ENCODE measurements at regions not wholly inside any gene's neighbourhood (a gene's known extent, or its start where the extent isn't known, plus 50 kb on each side); places are given as distances from the start of the nearest gene placed in this dataset.

DNA sequence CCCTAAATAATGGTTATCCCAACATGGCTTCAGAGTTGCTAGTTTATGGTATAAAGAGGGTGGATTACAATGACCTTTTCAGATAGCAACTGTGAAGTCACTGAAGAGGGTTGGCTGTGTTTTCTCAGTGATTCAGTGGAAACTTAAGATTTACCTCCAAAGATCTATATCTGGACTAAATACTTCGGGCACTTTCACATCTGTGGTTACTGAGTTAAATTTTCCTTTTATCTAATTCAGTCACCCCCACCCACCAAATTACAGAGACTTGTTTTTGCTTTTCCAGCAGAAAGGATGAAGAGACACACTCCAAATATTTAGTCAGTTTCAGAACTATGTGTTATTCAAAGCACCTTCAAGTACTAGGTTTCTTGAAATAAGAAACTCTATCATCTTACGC, 573.2 kb downstream of the CCDC171 start:
- Histone ChIP-seq H3K9me3 (ENCODE audit: control insufficient read depth in 1 of 2, low read length in 2 of 2) (no peaks in the 10 kb centered on the region), H3K4me3 (ENCODE audit: low read length in 2 of 2) (no peak overlapping the region), H3K4me1 (ENCODE audit: insufficient read depth, low read length) (no peaks in the 10 kb centered on the region), H3K27me3 (ENCODE audit: insufficient read depth, low read length) (no peaks in the 10 kb centered on the region), H3K36me3 (ENCODE audit: insufficient read depth, low read length) (no peaks in the 10 kb centered on the region), H3K27ac (ENCODE audit: low read depth, low read length) (no peak overlapping the region)
- peaks cover 0 to 15% (median 6%) of the 10 kb centered on the region in 8 donors for H3K9me3 Mint-ChIP-seq
- H3K4me1 Mint-ChIP-seq = no peaks in the 10 kb centered on the region
- no peak overlapping the region for H3K27ac Mint-ChIP-seq
- intact Hi-C loops (cut with micrococcal nuclease) = no loop called here
- ChIA-PET POLR2A (ENCODE audit: partially characterized antibody) (no interaction called here), CTCF (ENCODE audit: partially characterized antibody) (no interaction called here)
- no peak overlapping the region for H3K4me3 Mint-ChIP-seq
- peaks cover 0 to 2% of the 10 kb centered on the region in 2 donors for H3K27me3 Mint-ChIP-seq
- H3K36me3 Mint-ChIP-seq = no peaks in the 10 kb centered on the region
- DNase-seq = no peak

DNA sequence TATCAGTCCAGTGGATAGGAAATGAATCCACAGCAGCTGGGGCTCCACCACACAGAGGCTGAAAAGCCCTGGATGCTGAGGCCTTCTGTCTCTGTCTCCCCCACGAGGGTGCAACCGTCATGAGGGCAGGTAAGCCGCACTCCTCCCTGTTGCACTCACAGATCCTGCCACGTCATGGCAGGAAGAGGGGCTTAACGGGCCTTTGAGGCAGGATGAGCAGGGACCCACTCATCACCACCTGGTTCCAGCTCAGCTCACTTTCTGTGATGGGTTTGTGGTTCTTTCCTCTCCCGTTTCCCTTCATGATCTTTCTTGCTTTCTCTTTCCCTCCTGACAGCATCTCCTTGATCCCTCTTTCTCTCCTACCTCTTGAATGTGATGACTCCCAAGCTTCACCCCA, 575.2 kb downstream of the CCDC171 start:
- no peak for DNase-seq
- Mint-ChIP-seq H3K4me1 (no peaks in the 10 kb centered on the region), H3K27me3 (peaks cover 0 to 2% of the 10 kb centered on the region in 2 donors), H3K36me3 (no peaks in the 10 kb centered on the region), H3K4me3 (no peak overlapping the region), H3K9me3 (peaks cover 0 to 16% (median 4%) of the 10 kb centered on the region in 8 donors), H3K27ac (no peak overlapping the region)
- Histone ChIP-seq H3K4me3 (ENCODE audit: low read length in 2 of 2) (no peak overlapping the region), H3K27me3 (ENCODE audit: insufficient read depth, low read length) (no peaks in the 10 kb centered on the region), H3K4me1 (ENCODE audit: insufficient read depth, low read length) (no peaks in the 10 kb centered on the region), H3K9me3 (ENCODE audit: control insufficient read depth in 1 of 2, low read length in 2 of 2) (no peaks in the 10 kb centered on the region), H3K27ac (ENCODE audit: low read depth, low read length) (no peak overlapping the region), H3K36me3 (ENCODE audit: insufficient read depth, low read length) (no peaks in the 10 kb centered on the region)
- ChIA-PET POLR2A (ENCODE audit: partially characterized antibody) (no interaction called here), CTCF (ENCODE audit: partially characterized antibody) (no interaction called here)
- intact Hi-C loops (cut with micrococcal nuclease) = no loop called here

DNA sequence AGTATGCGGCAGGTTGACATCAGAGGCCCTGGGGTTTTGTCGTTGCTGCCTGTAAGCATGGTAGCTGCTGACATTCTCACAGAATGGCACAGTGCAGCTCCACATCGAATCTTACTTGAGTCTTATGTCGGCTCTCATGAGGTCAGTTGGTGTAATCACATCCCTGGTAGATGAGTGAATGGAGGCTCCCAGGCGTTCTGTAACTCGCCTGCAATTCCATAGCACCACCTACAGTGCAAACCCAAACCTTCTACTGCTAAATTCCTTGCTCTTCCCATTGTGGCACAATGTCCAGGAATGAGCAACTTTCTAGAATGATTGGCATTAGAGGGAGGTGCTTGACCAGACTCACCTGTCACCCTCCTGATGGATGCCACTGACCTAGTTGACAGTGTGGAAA, 578.4 kb downstream of the CCDC171 start:
- Mint-ChIP-seq H3K27me3 (no peaks in the 10 kb centered on the region), H3K27ac (no peak overlapping the region), H3K4me1 (no peaks in the 10 kb centered on the region), H3K4me3 (no peak overlapping the region), H3K9me3 (peaks cover 0 to 11% (median 3%) of the 10 kb centered on the region in 8 donors), H3K36me3 (no peaks in the 10 kb centered on the region)
- no peaks in the 10 kb centered on the region for H3K27me3 ChIP-seq (ENCODE audit: insufficient read depth, low read length)
- ChIA-PET CTCF (ENCODE audit: partially characterized antibody) (no interaction called here), POLR2A (ENCODE audit: partially characterized antibody) (no interaction called here)
- H3K9me3 ChIP-seq (ENCODE audit: control insufficient read depth in 1 of 2, low read length in 2 of 2) = no peaks in the 10 kb centered on the region
- H3K4me3 ChIP-seq (ENCODE audit: low read length in 2 of 2) = no peak overlapping the region
- H3K36me3 ChIP-seq (ENCODE audit: insufficient read depth, low read length) = no peaks in the 10 kb centered on the region
- no peaks in the 10 kb centered on the region for H3K4me1 ChIP-seq (ENCODE audit: insufficient read depth, low read length)
- intact Hi-C loops (cut with micrococcal nuclease) = no loop called here
- no peak overlapping the region for H3K27ac ChIP-seq (ENCODE audit: low read depth, low read length)
- no peak for DNase-seq

DNA sequence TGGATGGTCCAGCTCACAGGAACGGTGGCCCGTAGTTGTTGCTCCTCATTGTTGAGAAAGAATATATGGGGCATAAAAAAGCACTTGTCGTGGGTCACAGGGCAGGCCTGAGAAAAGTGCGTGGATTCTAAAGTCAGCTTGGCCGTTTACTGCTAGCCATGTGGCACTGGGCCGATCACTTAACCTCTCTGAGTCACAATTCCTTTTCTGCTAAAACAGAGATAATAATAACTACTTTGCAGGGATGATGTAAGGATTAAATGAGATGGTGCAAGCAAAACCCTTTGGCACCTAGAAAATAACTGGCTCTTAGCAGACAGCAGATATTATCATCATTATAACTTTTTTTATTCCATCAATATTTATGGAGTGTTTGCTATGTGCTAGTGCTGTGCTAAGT, 579.7 kb downstream of the CCDC171 start:
- H3K9me3 Mint-ChIP-seq = peaks cover 0 to 11% (median 2%) of the 10 kb centered on the region in 8 donors
- ChIA-PET CTCF (ENCODE audit: partially characterized antibody) (no interaction called here), POLR2A (ENCODE audit: partially characterized antibody) (no interaction called here)
- no peaks in the 10 kb centered on the region for H3K4me1 ChIP-seq (ENCODE audit: insufficient read depth, low read length)
- no peak for DNase-seq
- H3K27me3 Mint-ChIP-seq = no peaks in the 10 kb centered on the region
- no peak overlapping the region for H3K27ac Mint-ChIP-seq
- no peak overlapping the region for H3K4me3 Mint-ChIP-seq
- no peaks in the 10 kb centered on the region for H3K4me1 Mint-ChIP-seq
- H3K9me3 ChIP-seq (ENCODE audit: control insufficient read depth in 1 of 2, low read length in 2 of 2) = no peaks in the 10 kb centered on the region
- H3K36me3 Mint-ChIP-seq = no peaks in the 10 kb centered on the region
- H3K4me3 ChIP-seq (ENCODE audit: low read length in 2 of 2) = no peak overlapping the region
- intact Hi-C loops (cut with micrococcal nuclease) = no loop called here
- no peaks in the 10 kb centered on the region for H3K27me3 ChIP-seq (ENCODE audit: insufficient read depth, low read length)
- H3K27ac ChIP-seq (ENCODE audit: low read depth, low read length) = no peak overlapping the region
- no peaks in the 10 kb centered on the region for H3K36me3 ChIP-seq (ENCODE audit: insufficient read depth, low read length)

- Histone ChIP-seq H3K9me3 (ENCODE audit: control insufficient read depth in 1 of 2, low read length in 2 of 2) (no peaks in the 10 kb centered on the region), H3K4me1 (ENCODE audit: insufficient read depth, low read length) (no peaks in the 10 kb centered on the region), H3K4me3 (ENCODE audit: low read length in 2 of 2) (no peak overlapping the region), H3K27me3 (ENCODE audit: insufficient read depth, low read length) (no peaks in the 10 kb centered on the region), H3K27ac (ENCODE audit: low read depth, low read length) (no peak overlapping the region), H3K36me3 (ENCODE audit: insufficient read depth, low read length) (no peaks in the 10 kb centered on the region)
- CTCF ChIA-PET (ENCODE audit: partially characterized antibody) = interaction anchor here (1.0 kb wide), 1 partner anchor 20 kb away, joined by 3 read pairs; no protein-coding TSS in a partner anchor
- peaks cover 0 to 11% (median 2%) of the 10 kb centered on the region in 8 donors for H3K9me3 Mint-ChIP-seq
- intact Hi-C loops (cut with micrococcal nuclease) = no loop called here
- H3K27me3 Mint-ChIP-seq = no peaks in the 10 kb centered on the region
- no peaks in the 10 kb centered on the region for H3K4me1 Mint-ChIP-seq
- no peaks in the 10 kb centered on the region for H3K36me3 Mint-ChIP-seq
- H3K27ac Mint-ChIP-seq = no peak overlapping the region
- no peak overlapping the region for H3K4me3 Mint-ChIP-seq
- POLR2A ChIA-PET (ENCODE audit: partially characterized antibody) = no interaction called here
- no peak for DNase-seq
These were observed 580.2 kb downstream of the CCDC171 start for GRCh38 chr9:16133032-16133431.

DNA sequence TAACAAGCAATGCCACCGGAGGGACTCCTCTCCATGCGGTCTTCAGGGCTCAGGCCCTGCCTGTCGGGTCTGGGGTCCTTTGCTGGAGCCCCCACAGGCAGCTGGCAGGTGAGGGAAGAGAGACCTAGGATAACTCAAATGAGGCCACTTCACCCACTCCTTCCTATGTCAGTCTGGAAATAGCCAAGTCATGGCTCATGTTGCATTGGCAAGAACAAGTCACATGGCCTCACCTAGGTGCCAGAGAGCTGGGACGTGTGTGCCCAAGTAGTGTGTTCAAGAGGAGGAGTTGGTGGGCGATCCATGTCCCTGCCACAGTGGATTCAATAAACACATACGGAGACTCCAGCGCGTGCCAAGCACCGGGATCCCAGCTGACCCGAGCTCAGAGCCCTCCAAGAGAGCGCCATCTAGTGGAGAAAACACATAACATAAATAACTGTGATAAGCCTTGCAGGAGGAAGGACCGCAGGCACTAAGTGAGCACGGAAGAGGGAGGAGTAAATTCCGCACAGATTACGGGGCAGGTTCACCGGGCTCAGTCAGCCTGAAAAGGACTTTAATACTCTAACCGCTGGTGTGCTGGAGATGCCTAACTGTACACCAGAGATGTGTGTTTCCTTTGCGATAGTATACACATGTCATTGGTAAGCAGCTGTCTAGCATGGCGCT, 580.8 kb downstream of the CCDC171 start:
- ChIA-PET POLR2A (ENCODE audit: partially characterized antibody) (no interaction called here), CTCF (ENCODE audit: partially characterized antibody) (interaction anchor here (1.0 kb wide), 1 partner anchor 21 kb away, joined by 3 read pairs; no protein-coding TSS in a partner anchor)
- H3K36me3 Mint-ChIP-seq = no peaks in the 10 kb centered on the region
- H3K4me3 ChIP-seq (ENCODE audit: low read length in 2 of 2) = no peak overlapping the region
- H3K4me3 Mint-ChIP-seq = no peak overlapping the region
- no peak overlapping the region for H3K27ac ChIP-seq (ENCODE audit: low read depth, low read length)
- DNase-seq = no peak
- no peaks in the 10 kb centered on the region for H3K4me1 Mint-ChIP-seq
- no peaks in the 10 kb centered on the region for H3K27me3 ChIP-seq (ENCODE audit: insufficient read depth, low read length)
- no peaks in the 10 kb centered on the region for H3K36me3 ChIP-seq (ENCODE audit: insufficient read depth, low read length)
- no peak overlapping the region for H3K27ac Mint-ChIP-seq
- no peaks in the 10 kb centered on the region for H3K27me3 Mint-ChIP-seq
- H3K9me3 ChIP-seq (ENCODE audit: control insufficient read depth in 1 of 2, low read length in 2 of 2) = no peaks in the 10 kb centered on the region
- intact Hi-C loops (cut with micrococcal nuclease) = no loop called here
- H3K9me3 Mint-ChIP-seq = peaks cover 0 to 11% (median 2%) of the 10 kb centered on the region in 8 donors
- no peaks in the 10 kb centered on the region for H3K4me1 ChIP-seq (ENCODE audit: insufficient read depth, low read length)

DNA sequence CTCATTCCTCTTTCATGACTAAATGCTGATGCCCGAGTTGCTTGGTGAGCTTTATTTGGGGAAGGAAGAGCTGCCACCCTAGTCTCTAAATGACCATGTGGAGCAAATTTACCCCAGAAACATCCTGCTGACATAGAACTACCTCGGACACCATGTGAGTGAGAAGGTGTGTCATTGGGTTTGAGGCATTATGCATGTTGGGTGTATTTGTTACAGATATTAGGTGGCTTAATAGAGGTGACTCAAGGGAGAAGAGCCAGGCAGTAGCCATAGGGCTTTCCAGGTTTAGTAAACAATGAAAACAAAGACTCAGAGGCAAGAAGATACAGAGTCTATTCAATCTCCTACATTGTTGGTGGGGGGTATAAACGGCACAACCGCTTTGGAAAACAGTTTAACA, 581.5 kb downstream of the CCDC171 start:
- H3K27me3 ChIP-seq (ENCODE audit: insufficient read depth, low read length) = no peaks in the 10 kb centered on the region
- H3K36me3 ChIP-seq (ENCODE audit: insufficient read depth, low read length) = no peaks in the 10 kb centered on the region
- H3K27me3 Mint-ChIP-seq = no peaks in the 10 kb centered on the region
- H3K4me3 Mint-ChIP-seq = no peak overlapping the region
- no peaks in the 10 kb centered on the region for H3K36me3 Mint-ChIP-seq
- H3K4me1 ChIP-seq (ENCODE audit: insufficient read depth, low read length) = no peaks in the 10 kb centered on the region
- H3K27ac ChIP-seq (ENCODE audit: low read depth, low read length) = no peak overlapping the region
- intact Hi-C loops (cut with micrococcal nuclease) = no loop called here
- H3K4me3 ChIP-seq (ENCODE audit: low read length in 2 of 2) = no peak overlapping the region
- CTCF ChIA-PET (ENCODE audit: partially characterized antibody) = interaction anchor here (1.0 kb wide), 1 partner anchor 22 kb away, joined by 3 read pairs; no protein-coding TSS in a partner anchor
- H3K27ac Mint-ChIP-seq = no peak overlapping the region
- H3K9me3 ChIP-seq (ENCODE audit: control insufficient read depth in 1 of 2, low read length in 2 of 2) = no peaks in the 10 kb centered on the region
- peaks cover 0 to 9% (median under 1%) of the 10 kb centered on the region in 8 donors for H3K9me3 Mint-ChIP-seq
- POLR2A ChIA-PET (ENCODE audit: partially characterized antibody) = no interaction called here
- H3K4me1 Mint-ChIP-seq = no peaks in the 10 kb centered on the region
- no peak for DNase-seq
